ENCODE measurements at regions not wholly inside any gene's neighbourhood (a gene's known extent, or its start where the extent isn't known, plus 50 kb on each side); places are given as distances from the start of the nearest gene placed in this dataset.
"Not testable (repeated sequence)": the region's sequence is repeated elsewhere in the genome, so short reads cannot be mapped to it uniquely, and the experiment has no call there.

DNA sequence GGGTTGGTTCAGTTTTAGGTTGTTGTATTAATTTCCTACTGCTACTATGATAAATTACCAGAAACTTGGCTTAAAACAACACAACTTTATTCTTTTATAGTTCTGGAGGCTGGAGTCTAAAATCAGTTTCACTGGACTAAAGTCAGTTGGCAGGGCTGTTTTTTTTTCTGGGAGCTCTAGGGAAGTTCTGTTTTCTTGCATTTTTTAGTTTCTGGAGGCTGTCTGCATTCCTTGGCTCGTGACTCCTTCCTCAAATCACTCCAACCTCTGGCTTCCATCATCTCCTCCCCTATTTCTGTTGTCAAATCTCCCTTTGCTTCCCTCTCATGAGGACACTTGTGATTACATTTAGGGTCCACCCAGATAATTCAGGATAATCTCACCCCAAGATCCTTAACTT is 51.3 kb upstream of the SUB1 start:
- no peak for DNase-seq

DNA sequence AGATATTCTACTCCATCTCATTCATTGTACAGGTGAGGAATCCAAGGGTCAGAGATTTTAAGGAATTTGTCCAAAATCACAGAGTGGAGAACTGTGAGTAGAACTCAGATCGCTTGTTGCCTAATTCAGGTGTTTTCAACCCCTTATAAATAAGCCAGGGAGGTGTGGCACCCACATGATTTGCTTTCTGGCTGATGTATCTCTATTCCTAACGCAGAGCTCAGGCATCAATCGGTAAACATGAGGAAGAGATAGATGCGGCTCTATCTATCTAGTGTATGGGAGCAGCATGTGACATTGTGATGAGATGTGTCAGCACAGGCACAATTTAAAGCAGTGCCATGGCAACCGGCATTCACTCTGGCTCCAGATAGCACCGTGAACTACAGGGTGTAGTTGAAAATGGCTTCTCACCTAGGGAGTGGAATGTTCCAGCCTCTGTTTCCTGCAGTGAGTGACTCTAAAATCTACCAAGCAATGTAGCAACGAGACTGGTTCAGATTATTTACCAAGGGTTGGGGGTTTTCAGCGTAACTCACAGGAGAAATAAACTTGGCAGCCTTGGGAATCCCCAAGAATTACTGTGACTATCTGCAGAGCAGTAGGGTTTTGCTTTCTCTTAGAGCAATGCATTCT is 53.4 kb upstream of the SUB1 start:
- peak; percentile 6 for DNase-seq

DNA sequence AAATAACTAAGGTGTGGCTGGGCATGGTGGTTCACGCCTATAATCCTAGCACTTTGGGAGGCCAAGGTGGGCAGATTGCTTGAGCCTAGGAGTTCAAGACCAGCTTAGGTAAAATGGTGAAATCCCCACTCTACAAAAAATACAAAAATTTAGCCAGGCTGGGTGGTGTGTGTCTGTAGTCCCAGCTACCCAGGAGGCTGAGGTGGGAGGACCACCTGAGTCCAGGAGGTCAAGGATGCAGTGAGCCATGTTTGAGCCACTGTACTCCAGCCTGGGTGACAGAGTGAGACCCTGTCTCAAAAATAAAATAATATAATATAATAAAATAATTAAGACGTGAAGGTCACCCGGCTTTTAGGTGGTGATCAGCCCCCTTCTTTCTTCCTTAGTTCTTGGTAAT is 58.0 kb upstream of the SUB1 start:
- DNase-seq: not testable (repeated sequence)

DNA sequence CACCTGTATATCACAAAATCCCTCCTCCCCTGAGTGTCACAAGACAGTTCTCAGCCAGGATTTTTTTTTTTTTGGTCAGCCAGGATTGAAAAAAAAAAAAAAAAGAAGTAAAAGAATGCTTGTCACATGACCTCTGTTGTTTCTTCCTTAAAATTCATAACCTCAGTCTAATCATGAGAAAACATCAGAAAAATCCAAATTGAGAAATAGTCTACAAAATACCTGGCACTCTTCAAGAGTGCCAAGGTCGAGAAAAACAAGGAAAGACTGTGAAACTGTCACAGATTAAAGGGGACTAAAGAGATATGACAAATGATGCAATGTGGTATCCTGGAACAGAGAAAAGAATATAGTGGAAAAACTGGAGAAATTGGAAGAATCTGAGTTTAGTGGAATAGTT is 58.5 kb upstream of the SUB1 start:
- DNase-seq: no peak

DNA sequence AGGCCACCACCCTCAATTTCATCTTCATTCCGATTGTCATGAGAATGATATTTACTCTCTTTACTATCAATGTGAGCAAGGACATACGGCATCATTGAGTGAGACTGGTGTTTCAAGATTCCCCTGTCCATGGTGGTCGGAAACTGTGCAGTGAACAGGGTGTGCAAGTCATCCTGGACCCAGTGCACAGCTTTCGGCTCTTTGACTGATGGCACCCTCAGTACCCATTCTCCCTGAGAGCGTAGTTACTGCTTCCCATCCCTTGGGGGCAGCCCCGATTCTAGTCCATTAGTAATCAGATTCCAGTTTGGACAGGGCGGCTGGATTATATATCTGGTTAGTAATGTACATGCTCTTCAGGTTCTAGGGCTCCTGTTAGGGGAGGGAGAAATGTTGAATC is 61.7 kb upstream of the SUB1 start:
- no peak for DNase-seq

DNA sequence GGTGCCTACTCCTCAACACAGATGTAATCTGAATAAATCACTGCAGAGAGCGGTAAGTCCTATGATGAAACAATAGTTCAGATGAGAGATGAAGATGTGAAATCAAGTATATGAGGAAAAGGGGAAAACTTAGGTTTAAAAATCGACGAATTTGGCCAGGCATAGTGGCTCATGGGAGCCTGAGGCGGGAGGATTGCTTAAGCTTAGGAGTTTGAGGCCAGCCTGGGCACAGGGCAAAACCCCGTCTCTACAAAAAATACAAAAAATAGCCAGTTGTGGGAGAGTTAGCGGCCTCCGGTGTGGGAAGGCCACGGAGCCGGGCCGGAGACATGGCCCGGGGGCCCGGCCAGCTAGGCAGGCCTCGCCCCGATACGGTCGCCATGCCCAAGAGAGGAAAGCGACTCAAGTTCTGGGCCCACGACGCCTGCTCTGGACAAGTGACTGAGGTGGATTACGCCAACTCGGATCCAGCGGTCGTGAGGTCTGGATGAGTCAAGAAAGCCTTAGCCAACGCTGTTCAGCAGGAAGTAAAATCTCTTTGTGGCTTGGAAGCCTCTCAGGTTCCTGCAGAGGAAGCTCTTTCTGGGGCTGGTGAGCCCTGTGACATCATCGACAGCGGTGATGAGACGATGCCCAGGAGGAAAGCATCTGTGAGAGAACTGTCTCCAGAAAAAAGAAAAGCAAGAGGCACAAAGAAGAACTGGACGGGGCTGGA is 62.8 kb upstream of the SUB1 start:
- DNase-seq: no peak

DNA sequence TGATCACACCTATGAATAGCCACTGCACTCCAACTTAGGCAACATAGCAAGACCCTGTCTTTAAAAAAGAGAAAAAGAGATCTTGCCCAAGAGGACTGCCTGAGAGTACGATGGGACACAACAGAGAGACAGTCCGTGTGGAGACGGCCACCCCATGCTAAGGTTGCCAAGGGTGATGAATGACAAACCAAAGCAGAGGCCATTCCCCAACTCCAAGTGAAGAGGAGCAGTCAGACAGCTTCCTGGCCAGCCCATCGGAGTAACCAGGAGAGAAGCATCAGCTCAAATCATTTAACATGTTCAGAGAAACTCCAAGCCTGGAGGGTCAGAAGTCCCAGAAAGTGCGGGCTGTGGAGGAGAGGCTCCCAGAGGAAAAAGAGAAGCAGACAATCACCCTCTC is 63.9 kb upstream of the SUB1 start:
- no peak for DNase-seq

DNA sequence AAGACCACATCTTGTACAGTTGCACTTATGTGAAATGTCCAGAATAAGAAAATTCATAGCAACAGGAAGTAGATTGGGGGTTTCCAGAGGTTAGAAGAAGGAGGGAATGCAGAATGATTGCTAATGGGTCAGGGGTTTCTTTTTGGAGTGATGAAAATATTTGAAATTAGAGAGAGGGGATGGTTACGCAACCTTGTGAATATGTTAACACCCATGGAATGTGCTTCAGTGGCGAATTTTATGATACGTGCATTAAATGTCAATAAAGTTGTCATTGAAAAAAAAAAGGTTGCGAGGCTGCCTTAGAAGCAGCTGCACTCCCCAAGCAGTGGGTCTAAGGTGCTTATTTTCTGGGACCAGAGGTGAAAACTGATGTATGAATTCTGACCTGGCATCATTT is 64.4 kb upstream of the SUB1 start:
- no peak for DNase-seq

DNA sequence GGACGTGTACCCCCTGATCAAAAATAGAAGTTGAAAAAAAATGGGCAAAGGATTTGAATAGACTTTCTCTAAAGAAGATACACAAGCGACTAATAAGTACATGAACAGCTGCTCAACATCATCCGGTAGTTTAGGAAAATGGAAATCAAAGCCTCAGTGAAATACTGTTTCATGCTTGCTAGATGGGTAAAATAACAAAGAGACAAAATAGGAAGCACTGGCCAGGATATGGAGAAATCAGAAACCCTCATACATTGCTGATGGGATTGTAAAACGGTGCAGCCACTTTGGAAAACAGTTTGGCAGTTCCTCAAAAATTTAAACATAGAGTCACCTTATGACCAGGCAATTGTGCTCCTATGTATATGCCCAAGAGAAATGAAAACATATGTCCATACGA is 65.0 kb upstream of the SUB1 start:
- no peak for DNase-seq

DNA sequence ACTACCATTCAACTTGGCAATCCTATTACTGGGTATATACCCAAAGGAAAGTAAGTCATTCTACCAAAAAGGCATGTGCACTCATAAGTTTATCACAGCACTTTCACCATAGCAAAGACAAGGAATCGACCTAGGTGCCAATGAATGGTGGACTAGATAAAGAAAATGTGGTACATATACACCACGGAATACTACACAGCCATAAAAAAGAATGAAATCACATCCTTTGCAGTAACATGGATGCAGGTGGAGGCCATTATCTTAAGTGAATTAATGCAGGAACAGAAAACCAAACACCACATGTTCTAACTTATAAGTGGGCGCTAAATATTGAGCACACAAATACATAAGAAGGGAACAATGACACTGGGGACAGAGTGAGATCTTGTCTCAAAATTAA is 65.8 kb upstream of the SUB1 start:
- DNase-seq: no peak

DNA sequence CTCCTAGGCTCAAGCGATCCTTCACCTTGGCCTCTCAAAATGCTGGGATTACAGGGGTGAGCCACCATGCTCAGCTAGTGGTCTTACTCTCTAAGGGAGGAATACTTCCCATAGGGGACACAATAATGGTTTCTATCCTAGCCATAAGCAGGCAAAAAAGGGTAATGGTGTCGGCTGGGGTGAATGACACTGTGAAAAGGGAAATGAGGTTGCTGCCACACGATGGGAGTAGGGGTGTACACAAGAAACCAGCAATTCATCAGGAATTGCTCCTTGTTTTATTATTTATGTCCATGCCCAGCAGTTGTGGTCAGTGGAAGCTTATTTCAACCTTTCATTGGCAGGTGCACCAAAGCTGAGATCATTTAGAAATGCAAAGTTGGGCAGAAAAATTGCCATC is 70.3 kb upstream of the ZFR start:
- no peak for DNase-seq

DNA sequence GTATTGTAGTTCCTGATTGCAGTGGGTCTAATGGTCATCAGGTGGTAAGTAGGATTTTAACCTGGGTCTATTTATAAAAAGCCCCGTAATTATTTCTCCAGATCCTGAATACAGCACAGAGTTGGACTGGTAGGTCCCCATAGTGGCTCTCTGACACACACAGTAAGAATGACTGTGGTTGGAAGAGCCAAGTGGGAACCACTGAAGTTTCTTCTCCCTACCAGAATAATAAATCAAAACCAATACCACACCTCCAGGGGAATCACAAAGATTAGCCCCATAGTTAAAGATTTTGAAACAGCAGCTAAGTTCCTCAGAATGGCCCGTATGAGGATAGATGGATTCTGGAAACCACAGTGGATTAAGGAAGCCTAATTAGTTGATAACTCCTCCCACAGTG is 68.4 kb upstream of the ZFR start:
- DNase-seq: no peak

DNA sequence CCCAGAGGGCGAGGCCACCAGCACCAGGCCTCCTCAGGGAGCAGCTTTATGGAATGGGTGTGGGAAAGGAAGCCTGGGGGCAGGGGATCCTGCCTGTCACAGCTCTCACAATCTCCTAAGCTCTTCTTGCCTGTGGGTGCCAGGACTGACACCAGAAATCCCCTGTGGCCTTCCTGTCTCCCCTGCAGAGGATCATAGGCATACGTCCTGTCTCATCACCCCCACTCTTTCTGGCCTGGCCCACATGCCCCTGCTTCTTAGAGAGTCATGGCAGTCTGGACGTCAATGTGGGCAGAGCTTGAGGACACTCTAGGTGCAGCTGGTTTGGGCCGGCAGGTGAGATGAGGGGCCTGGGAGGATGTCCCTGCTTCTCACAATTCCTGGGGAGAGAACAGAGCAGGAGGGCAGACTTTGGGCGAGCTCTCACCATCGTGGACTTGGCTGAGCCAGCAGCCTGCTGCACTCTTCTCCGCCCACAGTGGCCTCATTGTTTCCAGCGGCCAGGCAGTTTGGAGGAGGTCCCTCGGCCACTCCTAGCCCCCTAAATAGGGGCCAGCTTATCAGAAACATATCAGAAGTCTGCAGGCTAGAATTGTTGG is 67.3 kb upstream of the ZFR start:
- DNase-seq: no peak

DNA sequence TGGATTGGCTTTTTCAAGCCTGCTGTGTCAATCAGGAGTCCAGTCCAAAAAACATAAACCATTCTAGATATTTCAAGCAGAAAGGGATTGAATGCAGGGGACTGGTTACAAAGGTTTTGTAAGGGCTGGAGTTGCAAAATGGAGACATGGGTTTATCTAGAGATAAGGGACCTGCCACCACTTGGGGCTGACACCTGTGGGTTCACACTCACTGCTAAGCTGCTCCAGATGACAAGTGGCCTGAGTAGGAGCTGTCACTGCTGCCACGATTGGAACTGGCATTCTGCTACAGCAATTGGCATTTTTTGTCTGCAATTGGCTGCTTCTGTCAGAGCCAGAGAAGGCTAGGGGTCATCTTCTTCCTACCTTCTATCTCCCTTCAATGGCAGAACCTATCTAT is 66.3 kb upstream of the ZFR start:
- no peak for DNase-seq

DNA sequence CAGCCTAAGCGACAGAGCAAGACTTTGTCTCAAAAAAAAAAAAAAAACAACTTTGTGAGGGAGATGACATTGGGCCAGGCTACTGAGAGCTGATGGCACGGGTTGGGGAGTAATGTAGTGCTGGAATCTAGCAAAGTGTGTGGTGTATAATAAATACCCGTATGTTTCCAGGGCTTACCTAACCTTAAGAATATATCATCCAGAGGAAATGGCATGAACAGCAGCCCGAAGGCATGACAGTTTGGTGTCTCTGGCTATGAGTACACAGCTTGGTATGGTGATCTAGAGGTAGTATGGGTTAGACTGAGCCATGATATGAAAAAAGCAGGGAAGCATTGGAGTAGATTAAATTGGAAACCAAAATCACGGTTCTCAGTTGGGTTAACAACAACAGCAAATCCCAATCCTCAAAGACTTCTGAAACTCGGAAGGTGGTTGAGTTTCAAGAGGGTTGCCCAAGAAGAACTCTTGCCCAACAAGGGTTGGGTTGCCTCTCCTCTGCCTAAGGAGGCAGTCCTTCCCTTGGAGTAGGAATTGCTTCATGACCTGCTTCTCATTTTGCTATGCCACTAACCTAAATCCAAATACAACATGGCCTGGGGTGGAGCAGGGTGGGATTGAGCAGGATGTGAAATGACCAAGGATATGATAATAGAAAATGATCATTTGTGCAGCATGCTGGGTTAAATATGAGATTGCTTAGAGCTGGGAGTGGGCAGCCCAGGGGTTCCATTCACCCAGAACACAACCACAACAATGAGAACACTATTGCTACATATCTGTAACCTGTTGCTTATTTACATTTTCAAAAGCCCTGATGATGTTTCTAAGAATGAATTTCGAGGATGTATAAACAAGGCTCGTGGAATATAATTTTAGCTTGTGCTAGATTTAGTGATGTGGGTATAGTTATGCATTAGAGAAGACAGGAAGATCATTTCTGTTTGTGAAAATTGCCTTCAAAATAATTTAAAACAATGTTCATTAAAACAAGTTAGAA is 64.6 kb upstream of the ZFR start:
- DNase-seq: no peak

DNA sequence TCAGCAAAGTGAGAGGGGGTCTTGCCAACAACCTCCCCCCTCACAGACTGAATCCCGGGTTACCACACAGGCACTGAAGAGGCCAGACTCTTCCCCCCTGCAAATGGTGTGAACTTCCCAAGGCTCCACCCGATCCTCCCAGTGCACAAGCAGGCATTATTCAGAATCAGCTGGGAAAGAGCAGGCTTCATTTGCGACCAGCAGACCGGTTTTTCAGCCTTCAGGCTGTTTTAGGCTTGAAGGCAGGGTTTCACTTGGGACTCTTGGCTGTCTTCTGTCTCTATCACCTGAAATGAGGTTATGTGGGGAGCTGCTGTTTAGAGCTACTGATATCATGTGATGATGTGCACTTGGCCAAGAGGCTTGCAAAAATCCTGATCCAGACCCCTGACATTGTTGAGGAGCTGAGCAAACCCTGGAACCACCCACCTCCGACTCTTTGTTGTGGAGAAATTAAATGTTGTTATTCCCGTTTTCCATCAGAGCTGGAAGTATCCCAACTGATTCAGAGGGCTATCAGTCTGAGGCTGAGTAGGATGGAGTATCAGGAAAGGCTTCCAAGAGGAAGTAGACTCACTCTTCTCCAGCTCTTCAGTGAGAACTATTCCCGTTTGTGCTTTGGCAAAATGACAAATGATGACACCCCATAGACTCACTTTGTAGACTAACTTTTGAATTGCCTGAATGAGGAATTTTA is 63.3 kb upstream of the ZFR start:
- DNase-seq: no peak

DNA sequence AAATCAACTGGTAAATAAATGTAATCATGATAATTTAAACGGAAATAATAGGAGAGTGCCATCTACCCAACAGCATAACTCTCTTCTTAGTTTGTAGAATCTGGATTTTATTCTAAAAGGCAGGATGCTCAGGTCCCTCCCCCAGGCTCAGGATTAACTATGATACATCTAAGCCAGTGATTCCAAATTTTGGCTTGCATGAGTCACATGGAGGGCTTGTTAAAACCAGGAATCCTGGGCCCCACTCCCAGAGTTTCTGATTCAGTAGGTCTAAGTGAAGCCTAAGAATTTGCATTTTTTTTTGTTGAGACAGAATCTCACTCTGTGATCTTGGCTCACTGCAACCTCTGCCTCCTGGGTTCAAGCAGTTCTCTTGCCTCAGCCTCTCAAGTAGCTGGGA is 62.3 kb upstream of the ZFR start:
- DNase-seq: no peak

DNA sequence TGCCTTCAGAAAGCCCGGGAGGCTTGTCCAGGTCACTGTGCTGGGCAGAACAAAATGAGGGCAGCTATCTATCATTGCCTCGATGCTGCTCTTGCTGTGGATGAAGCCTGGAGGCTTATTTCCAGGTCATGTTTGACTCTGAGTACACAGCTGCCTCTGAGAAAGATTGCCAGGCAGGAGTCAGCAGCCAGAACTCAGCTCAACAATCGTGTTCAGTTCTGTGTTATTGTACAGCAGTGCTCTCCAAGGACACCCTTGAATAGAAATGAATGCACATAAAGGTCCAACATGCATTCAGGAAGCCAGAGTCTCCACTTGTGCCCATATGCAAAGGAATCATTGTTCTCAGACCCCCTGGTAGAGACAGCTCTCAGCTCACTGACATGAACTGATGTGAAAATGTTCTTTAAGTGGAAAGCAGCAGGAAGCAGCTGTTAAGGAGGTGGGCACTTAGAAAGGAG is 61.7 kb upstream of the ZFR start:
- DNase-seq: peak; percentile 96

DNA sequence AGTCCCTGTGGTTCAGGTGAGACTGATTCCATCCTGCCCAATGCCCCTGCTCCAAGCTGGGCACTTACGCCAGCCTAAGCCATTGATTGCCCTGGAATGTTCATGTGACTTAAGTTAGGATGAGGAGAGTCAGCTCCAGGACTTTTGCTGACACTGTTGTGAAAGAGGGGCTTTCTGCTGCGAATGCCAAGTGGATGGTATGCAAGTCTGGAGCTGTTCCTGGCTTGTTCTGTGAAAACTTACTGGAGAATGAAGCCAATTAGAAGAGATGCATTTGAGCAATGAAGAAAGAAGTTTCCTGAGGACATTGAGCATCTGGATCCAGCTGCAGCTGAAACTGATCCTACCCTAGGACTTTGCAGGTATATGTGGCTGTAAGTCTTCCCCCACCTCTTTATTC is 61.2 kb upstream of the ZFR start:
- no peak for DNase-seq

DNA sequence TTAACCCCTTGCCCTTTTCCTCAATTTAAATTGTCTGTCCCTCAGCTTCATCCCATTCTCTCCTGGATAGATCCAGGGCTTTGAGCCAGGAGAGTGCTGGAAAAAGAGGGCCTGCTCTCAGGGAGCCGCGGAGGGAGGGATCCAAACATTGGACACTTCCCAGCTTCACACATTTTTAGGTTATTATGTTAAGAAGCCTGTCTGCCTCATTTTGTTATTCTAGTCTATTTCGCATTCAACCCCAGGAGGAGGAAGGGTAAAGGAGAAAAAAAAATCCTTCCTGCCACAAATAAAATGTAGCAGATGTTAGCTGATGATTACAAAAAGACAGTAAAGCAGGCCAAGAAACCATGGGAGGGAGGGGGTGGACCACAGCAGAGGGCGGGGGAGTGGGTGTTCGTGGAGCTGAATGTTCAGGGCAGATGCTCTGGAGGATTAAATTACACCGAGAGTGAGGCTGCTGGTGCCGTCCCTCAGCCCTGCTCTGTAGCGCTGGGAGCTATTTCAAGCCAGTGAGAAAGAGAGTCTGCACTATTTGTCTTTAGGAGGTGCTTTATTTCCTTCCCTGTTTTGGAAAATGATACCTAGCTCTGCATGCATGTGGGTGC is 60.6 kb upstream of the ZFR start:
- peak; percentile 96 for DNase-seq

DNA sequence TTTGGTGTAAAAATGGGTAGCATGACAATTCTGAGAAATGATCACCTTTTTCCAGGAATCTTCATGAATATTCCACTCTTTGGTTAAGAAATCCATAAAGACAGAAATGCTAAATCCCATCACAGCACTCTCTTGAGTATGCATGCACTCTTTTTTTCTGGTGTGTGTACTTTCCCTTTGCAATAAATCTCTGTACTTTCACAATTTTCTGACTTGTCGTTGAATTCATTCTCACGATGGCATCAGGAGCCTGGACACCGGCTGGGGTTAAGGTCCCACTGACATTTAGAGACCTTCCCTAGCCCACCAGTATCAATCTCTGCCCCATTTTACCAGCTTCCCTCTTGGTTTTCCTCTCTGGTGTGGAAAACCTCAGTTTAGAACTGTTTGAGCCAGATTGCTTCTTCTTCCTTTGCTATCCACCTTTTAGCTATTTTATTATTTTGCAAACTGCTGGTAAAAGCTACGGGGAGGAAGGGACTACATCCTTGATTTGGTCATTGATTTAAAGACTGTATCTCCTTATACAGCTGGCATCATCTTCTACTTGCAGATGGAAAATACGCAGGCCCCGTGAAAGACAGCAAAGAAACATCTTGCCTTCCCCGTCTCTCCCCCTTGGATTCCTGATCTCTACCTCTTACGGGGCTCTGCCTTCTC is 59.9 kb upstream of the ZFR start:
- no peak for DNase-seq

DNA sequence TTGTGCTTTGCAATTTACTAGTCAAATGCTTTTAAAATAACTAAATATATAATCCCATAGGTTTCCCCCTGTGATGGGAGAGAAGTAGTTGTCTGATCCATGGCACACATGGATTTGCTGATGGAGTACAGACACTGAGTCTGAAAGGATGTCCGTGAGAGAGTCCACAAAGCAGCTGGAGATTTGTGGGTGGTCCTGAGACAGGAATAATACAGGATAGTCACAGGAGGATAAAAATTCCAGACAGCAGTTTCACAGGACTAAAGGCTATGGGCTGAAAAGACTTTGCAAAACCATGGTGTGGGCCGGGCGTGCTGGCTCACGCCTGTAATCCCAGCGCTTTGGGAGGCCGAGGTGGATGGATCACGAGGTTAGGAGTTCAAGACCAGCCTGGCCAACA is 58.7 kb upstream of the ZFR start:
- no peak for DNase-seq

All from NCI-H1092 treated with DMSO at 0.1 percent for 48 hours (cell line).